Upper lobe of left lung (tissue), 4 donors: ENCODE measurements at regions not wholly inside any gene's neighbourhood (a gene's known extent, or its start where the extent isn't known, plus 50 kb on each side); places are given as distances from the start of the nearest gene placed in this dataset.

Source experiments
- CTCF ChIP-seq, 6 experiments: fragments of 450-650 bp in 4 of 6; fragments of 200-600 bp in 2 of 6; sonication (generic) in 2 of 6; IDR thresholded peaks; one replicate each; pipeline ENCODE4 v1.5.1; 2016 to 2019; ENCODE audit warnings: antibody characterized with exemption in 6 of 6
- POLR2A ChIP-seq, 4 donors: fragments of 450-650 bp; IDR thresholded peaks; one replicate each; pipeline ENCODE4 v1.5.1; 2016 to 2017; ENCODE audit warnings: antibody characterized with exemption in 4 of 4, mild to moderate bottlenecking in 2 of 4
- POLR2AphosphoS5 ChIP-seq, 2 donors: sonication (generic); formaldehyde crosslinking; IDR thresholded peaks; one replicate each; pipeline ENCODE4 v1.5.1; 2017; ENCODE audit warnings: antibody characterized with exemption in 2 of 2

GRCh38 chr2:221112744-221113143 is 459.4 kb downstream of the EPHA4 start:
- no peak for TF ChIP-seq CTCF (IDR thresholded peaks at IDR 0.05)
- no peak for TF ChIP-seq POLR2A (IDR thresholded peaks at IDR 0.05)
- no peak for TF ChIP-seq POLR2AphosphoS5 (IDR thresholded peaks at IDR 0.05)
